HS-27A (cell line): ENCODE measurements at regions not wholly inside any gene's neighbourhood (a gene's known extent, or its start where the extent isn't known, plus 50 kb on each side); places are given as distances from the start of the nearest gene placed in this dataset.

Source experiments
- DNase-seq: peaks from one replicate; pipeline ENCODE4 v3.0.0-alpha.2; 2012; ENCODE audit warnings: low read depth, missing footprints

GRCh38 chr3:118435851-118436350 is 598.7 kb downstream of the IGSF11 start:
- DNase-seq, result no peak

- no peak for DNase-seq
These were observed 597.9 kb downstream of the IGSF11 start for GRCh38 chr3:118436697-118437262.

- no peak for DNase-seq
These were observed 589.6 kb downstream of the IGSF11 start for GRCh38 chr3:118445036-118445435.

- DNase-seq, result no peak
These were observed 587.3 kb downstream of the IGSF11 start for GRCh38 chr3:118447339-118447738.

GRCh38 chr3:118466795-118467330 is 567.8 kb downstream of the IGSF11 start:
- DNase-seq, result no peak

GRCh38 chr3:118468801-118469200 is 565.8 kb downstream of the IGSF11 start:
- DNase-seq, result no peak

GRCh38 chr3:118472586-118472985 is 562.1 kb downstream of the IGSF11 start:
- peak; percentile 14 for DNase-seq

GRCh38 chr3:118473343-118473742 is 561.3 kb downstream of the IGSF11 start:
- no peak for DNase-seq

GRCh38 chr3:118476885-118477618 is 557.6 kb downstream of the IGSF11 start:
- DNase-seq, result no peak

GRCh38 chr3:118477768-118478167 is 556.9 kb downstream of the IGSF11 start:
- no peak for DNase-seq

- DNase-seq, result no peak
These were observed 555.9 kb downstream of the IGSF11 start for GRCh38 chr3:118478706-118479276.

GRCh38 chr3:118479376-118479775 is 555.3 kb downstream of the IGSF11 start:
- no peak for DNase-seq

- DNase-seq, result no peak
These were observed 554.4 kb downstream of the IGSF11 start for GRCh38 chr3:118480101-118480860.

GRCh38 chr3:118485693-118486092 is 549.0 kb downstream of the IGSF11 start:
- DNase-seq, result no peak

GRCh38 chr3:118487734-118488133 is 546.9 kb downstream of the IGSF11 start:
- no peak for DNase-seq

GRCh38 chr3:118488732-118489131 is 545.9 kb downstream of the IGSF11 start:
- DNase-seq, result no peak

GRCh38 chr3:118495206-118495605 is 539.4 kb downstream of the IGSF11 start:
- no peak for DNase-seq

- DNase-seq, result no peak
These were observed 537.4 kb downstream of the IGSF11 start for GRCh38 chr3:118497274-118497673.

GRCh38 chr3:118501152-118501551 is 533.5 kb downstream of the IGSF11 start:
- peak; percentile 38 for DNase-seq

- no peak for DNase-seq
These were observed 529.7 kb downstream of the IGSF11 start for GRCh38 chr3:118504906-118505305.

GRCh38 chr3:118505784-118506183 is 528.9 kb downstream of the IGSF11 start:
- peak; percentile 34 for DNase-seq

GRCh38 chr3:118511402-118511801 is 523.2 kb downstream of the IGSF11 start:
- no peak for DNase-seq
